ENCODE measurements at regions not wholly inside any gene's neighbourhood (a gene's known extent, or its start where the extent isn't known, plus 50 kb on each side); places are given as distances from the start of the nearest gene placed in this dataset.

GRCh38 chr13:109587689-109588088, 198.7 kb downstream of the IRS2 start:
- no peak for TF ChIP-seq CTCF (IDR thresholded peaks at IDR 0.05 in 8 of 11, conservative IDR thresholded peaks at IDR 0.05 in 3 of 11)
- no peak for TF ChIP-seq POLR2AphosphoS5 (IDR thresholded peaks at IDR 0.05)

Measured in spleen (tissue), 7 donors.